MM.1S (cell line): ENCODE measurements at regions not wholly inside any gene's neighbourhood (a gene's known extent, or its start where the extent isn't known, plus 50 kb on each side); places are given as distances from the start of the nearest gene placed in this dataset.
A peak's percentile ranks its signal among the peaks of the same experiment; 100 is the strongest.

Source experiments
- DNase-seq: peaks from one replicate; pipeline ENCODE4 v3.0.0-alpha.2; 2015
- H2AFZ ChIP-seq: fragments of 300-600 bp; sonication (generic); 2 replicates; pipeline ENCODE4 v1.6.0; 2016; ENCODE audit warnings: antibody characterized with exemption, low read length
- H3F3A ChIP-seq: fragments of 300-600 bp; sonication (generic); 2 replicates; pipeline ENCODE4 v1.6.1; 2016; ENCODE audit warnings: mild to moderate bottlenecking, antibody characterized with exemption, low read length, moderate library complexity, mixed read lengths; ENCODE audit not compliant: insufficient read depth
- H3K27ac ChIP-seq: fragments of 300-600 bp; sonication (generic); 2 replicates; pipeline ENCODE4 v1.5.1; 2016; ENCODE audit warnings: mild to moderate bottlenecking, low read length
- H3K27me3 ChIP-seq: fragments of 300-600 bp; sonication (generic); replicated peaks from 2 replicates; pipeline ENCODE4 v1.6.0; 2016; ENCODE audit warnings: low read length; ENCODE audit not compliant: insufficient read depth
- H3K36me3 ChIP-seq: fragments of 300-600 bp; sonication (generic); replicated peaks from 2 replicates; pipeline ENCODE4 v1.6.1; 2016; ENCODE audit warnings: mild to moderate bottlenecking, low read length, mixed read lengths; ENCODE audit not compliant: insufficient read depth
- H3K4me1 ChIP-seq: fragments of 300-600 bp; sonication (generic); 2 replicates; pipeline ENCODE4 v1.6.1; 2016; ENCODE audit warnings: low read length, mixed read lengths
- H3K4me2 ChIP-seq: fragments of 300-600 bp; sonication (generic); 2 replicates; pipeline ENCODE4 v1.6.0; 2016; ENCODE audit warnings: low read depth, low read length
- H3K4me3 ChIP-seq: fragments of 300-600 bp; sonication (generic); 2 replicates; pipeline ENCODE4 v1.5.1; 2016; ENCODE audit warnings: low read length, mixed read lengths
- H3K79me2 ChIP-seq: fragments of 300-600 bp; sonication (generic); 2 replicates; pipeline ENCODE4 v1.6.1; 2016; ENCODE audit warnings: mixed run types, low read length, mixed read lengths
- H3K9ac ChIP-seq: fragments of 300-600 bp; sonication (generic); 2 replicates; pipeline ENCODE4 v1.6.1; 2016; ENCODE audit warnings: low read length, mixed read lengths
- H3K9me2 ChIP-seq: fragments of 300-600 bp; sonication (generic); replicated peaks from 2 replicates; pipeline ENCODE4 v1.6.1; 2016; ENCODE audit warnings: mild to moderate bottlenecking, low read length, mixed read lengths; ENCODE audit not compliant: insufficient read depth
- H3K9me3 ChIP-seq: fragments of 300-600 bp; sonication (generic); replicated peaks from 2 replicates; pipeline ENCODE4 v1.6.1; 2016; ENCODE audit warnings: mild to moderate bottlenecking, low read length, mixed read lengths; ENCODE audit not compliant: insufficient read depth
- H4K20me1 ChIP-seq: fragments of 300-600 bp; sonication (generic); 2 replicates; pipeline ENCODE4 v1.6.1; 2016; ENCODE audit warnings: mild to moderate bottlenecking, low read length, moderate library complexity, mixed read lengths; ENCODE audit not compliant: insufficient read depth
- EZH2 ChIP-seq: fragments of 300-600 bp; sonication (generic); optimal IDR thresholded peaks from 2 replicates; pipeline ENCODE3; 2017; ENCODE audit warnings: low read depth, mild to moderate bottlenecking, antibody characterized with exemption, low read length, mixed read lengths
- EZH2phosphoT487 ChIP-seq: fragments of 300-600 bp; sonication (generic); IDR thresholded peaks from 2 replicates; pipeline ENCODE4 v1.6.1; 2018; ENCODE audit warnings: antibody characterized with exemption, low read length
- TF ChIP-seq, protein P1 (sequence below): fragments of 300-600 bp; sonication (generic); IDR thresholded peaks from 2 replicates; pipeline ENCODE4 v1.5.1; 2016; ENCODE audit warnings: antibody characterized with exemption, low read length, mixed read lengths

DNA sequence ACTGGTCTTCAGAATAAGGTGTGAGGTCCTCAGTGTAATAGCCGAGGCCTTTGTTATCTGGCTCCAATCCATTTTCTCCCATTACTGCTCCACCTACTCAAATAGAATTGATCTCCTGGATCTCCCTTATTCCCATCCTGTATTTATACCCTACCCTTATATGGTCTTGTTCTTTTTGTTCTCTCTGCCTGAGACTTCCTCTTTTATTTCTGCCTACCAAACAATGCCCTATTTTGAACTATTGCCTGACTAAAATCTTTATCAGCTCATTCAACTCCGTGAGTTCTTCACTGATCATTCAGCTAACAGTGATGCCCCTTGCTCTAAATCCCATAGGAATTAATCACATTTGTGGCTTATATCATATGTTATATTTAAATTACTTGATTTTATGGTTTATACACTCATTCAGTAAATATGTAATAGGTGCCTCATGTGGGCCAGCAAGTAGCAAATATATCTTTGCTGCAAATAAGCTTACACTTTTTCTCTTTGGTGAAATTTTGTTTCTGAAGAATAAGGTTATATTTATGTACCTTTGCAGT lies 417.5 kb upstream of the MEF2C start:
- DNase-seq = no peak
- Histone ChIP-seq H3K27ac (peak overlapping the region; percentile 97), H4K20me1 (no peaks in the 10 kb centered on the region), H3K4me3 (peak overlapping the region; percentile 63), H3K36me3 (no peaks in the 10 kb centered on the region), H3K9me3 (no peaks in the 10 kb centered on the region), H2AFZ (no peak overlapping the region), H3K4me1 (peaks cover 44% of the 10 kb centered on the region), H3K9me2 (no peaks in the 10 kb centered on the region), H3K4me2 (peak overlapping the region; percentile 86), H3F3A (peaks cover 35% of the 10 kb centered on the region), H3K9ac (peak overlapping the region; percentile 85), H3K79me2 (peaks cover 16% of the 10 kb centered on the region), H3K27me3 (no peaks in the 10 kb centered on the region)
- TF ChIP-seq, protein P1, sequence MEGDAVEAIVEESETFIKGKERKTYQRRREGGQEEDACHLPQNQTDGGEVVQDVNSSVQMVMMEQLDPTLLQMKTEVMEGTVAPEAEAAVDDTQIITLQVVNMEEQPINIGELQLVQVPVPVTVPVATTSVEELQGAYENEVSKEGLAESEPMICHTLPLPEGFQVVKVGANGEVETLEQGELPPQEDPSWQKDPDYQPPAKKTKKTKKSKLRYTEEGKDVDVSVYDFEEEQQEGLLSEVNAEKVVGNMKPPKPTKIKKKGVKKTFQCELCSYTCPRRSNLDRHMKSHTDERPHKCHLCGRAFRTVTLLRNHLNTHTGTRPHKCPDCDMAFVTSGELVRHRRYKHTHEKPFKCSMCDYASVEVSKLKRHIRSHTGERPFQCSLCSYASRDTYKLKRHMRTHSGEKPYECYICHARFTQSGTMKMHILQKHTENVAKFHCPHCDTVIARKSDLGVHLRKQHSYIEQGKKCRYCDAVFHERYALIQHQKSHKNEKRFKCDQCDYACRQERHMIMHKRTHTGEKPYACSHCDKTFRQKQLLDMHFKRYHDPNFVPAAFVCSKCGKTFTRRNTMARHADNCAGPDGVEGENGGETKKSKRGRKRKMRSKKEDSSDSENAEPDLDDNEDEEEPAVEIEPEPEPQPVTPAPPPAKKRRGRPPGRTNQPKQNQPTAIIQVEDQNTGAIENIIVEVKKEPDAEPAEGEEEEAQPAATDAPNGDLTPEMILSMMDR = no peak
- TF ChIP-seq EZH2 (no peak), EZH2phosphoT487 (no peak)

DNA sequence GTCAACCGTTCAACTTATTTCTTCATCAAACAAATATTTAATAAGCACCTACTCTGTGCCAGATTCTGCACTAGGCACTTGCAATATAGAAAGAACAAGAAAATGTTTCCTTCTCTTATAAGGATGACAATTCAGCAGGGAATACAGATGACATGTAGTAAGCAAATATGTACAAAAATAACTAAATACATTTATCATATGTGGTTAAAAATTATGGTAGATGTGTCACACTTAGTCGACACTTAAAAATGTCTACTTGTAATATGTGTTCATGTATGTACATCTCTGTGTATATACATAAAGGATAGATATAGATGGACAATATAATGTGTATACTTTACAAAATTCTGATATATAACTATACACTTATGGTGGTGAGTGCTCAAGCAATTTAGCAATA lies 417.0 kb upstream of the MEF2C start:
- no peaks in the 10 kb centered on the region for H3K9me2 ChIP-seq
- peak overlapping the region; percentile 86; the same call in 1 of the 2 replicates for H3K4me2 ChIP-seq
- H3K79me2 ChIP-seq = peaks cover 16% of the 10 kb centered on the region
- H3K36me3 ChIP-seq = no peaks in the 10 kb centered on the region
- H3K4me1 ChIP-seq = peaks cover 42% of the 10 kb centered on the region
- H3K27ac ChIP-seq = no peak overlapping the region
- H3K4me3 ChIP-seq = no peak overlapping the region
- no peak for TF ChIP-seq EZH2
- H3F3A ChIP-seq = peaks cover 35% of the 10 kb centered on the region
- no peak overlapping the region for H3K9ac ChIP-seq
- no peaks in the 10 kb centered on the region for H3K9me3 ChIP-seq
- no peak for DNase-seq
- H3K27me3 ChIP-seq = no peaks in the 10 kb centered on the region
- H2AFZ ChIP-seq = no peak overlapping the region
- no peaks in the 10 kb centered on the region for H4K20me1 ChIP-seq

DNA sequence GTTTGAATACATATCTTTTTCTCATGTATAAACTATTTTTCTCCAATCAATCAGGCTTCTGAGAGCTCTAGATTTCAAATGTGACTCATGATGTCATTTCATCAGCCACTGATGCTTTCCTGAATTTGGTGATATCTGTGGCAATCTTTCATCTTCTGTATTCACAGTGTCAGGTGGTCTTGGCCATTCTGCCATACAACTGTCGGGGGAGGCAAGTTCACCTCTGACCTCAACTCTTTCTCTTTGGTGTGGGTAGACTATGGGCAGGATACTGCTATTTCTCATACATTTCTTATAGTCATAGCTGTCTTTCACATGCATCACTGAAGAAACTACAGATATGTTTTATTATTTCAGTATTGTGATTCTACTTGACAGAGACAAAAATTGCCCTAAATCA lies 414.1 kb upstream of the MEF2C start:
- Histone ChIP-seq H3F3A (peaks cover 13% of the 10 kb centered on the region), H3K79me2 (peaks cover 10% of the 10 kb centered on the region), H3K27me3 (no peaks in the 10 kb centered on the region), H3K4me2 (no peak overlapping the region), H2AFZ (no peak overlapping the region), H3K9ac (no peak overlapping the region), H3K4me1 (peaks cover 34% of the 10 kb centered on the region), H4K20me1 (no peaks in the 10 kb centered on the region), H3K9me2 (no peaks in the 10 kb centered on the region), H3K9me3 (no peaks in the 10 kb centered on the region), H3K27ac (no peak overlapping the region), H3K4me3 (no peak overlapping the region), H3K36me3 (no peaks in the 10 kb centered on the region)
- no peak for DNase-seq
- TF ChIP-seq EZH2phosphoT487 = no peak
- TF ChIP-seq EZH2 = no peak

DNA sequence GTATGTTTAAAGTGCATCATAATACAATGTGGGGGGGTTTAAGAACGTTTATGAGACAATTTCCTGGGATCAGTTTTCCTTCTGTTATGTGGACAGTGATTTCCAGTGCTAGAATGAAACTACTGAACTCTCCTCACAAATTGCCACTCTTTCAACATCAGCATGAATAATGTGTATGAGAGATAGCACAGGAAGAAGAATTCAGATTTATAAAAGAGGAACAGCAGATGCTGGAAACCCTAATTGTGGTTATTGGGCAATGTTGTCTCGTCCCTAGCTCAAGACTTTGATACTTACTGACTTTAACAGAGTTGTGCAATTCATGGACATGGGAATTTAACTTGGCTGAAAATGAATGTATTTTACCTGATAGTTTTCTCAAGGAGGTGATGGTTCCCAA lies 410.8 kb upstream of the MEF2C start:
- H3K27me3 ChIP-seq = no peaks in the 10 kb centered on the region
- no peaks in the 10 kb centered on the region for H3K79me2 ChIP-seq
- no peak overlapping the region for H3K27ac ChIP-seq
- peaks cover 14% of the 10 kb centered on the region; the same call in 1 of the 2 replicates for H3K4me1 ChIP-seq
- no peak overlapping the region for H2AFZ ChIP-seq
- TF ChIP-seq, protein P1 = no peak
- TF ChIP-seq EZH2phosphoT487 (no peak), EZH2 (no peak)
- no peak overlapping the region for H3K4me3 ChIP-seq
- H3K9me2 ChIP-seq = no peaks in the 10 kb centered on the region
- H3K9ac ChIP-seq = no peak overlapping the region
- no peak overlapping the region for H3K4me2 ChIP-seq
- no peaks in the 10 kb centered on the region for H3K9me3 ChIP-seq
- H4K20me1 ChIP-seq = no peaks in the 10 kb centered on the region
- no peak for DNase-seq
- no peaks in the 10 kb centered on the region for H3K36me3 ChIP-seq
- no peaks in the 10 kb centered on the region for H3F3A ChIP-seq
